K562 (cell line): ENCODE measurements at regions not wholly inside any gene's neighbourhood (a gene's known extent, or its start where the extent isn't known, plus 50 kb on each side); places are given as distances from the start of the nearest gene placed in this dataset.

Source experiments
- ATAC-seq: fragments of 200-7000 bp; cut with Tn5 transposase; 3 replicates; pipeline ENCODE4 v1.9.1; 2020; ENCODE audit warnings: moderate library complexity
- BruUV-seq: library from RNA; stranded (reverse); fragments of 400-500 nt; replicated peaks from 2 replicates; lab custom pipeline; 2021; lab: Mats Ljungman, UMichigan
- CTCF ChIA-PET: fragments of 300-600 bp; formaldehyde crosslinking; extraction: SDS; loops from one replicate; lab custom pipeline; 2021; ENCODE audit warnings: low intra/inter-chr PET ratio; lab: Yijun Ruan, JAX
- POLR2A ChIA-PET: fragments of 300-600, 350-650 bp; sonication (Branson Sonifier 250); formaldehyde crosslinking; extraction: SDS; loops from one replicate; lab custom pipeline; 2021; ENCODE audit warnings: antibody characterized with exemption, inconsistent platforms; lab: Yijun Ruan, JAX
- DNase-seq, 4 experiments: peaks; one replicate each; pipeline versions ENCODE4 v3.0.0 to v3.0.0-alpha.2; 2011 to 2018; ENCODE audit warnings: low spot score in 3 of 4, mixed read lengths in 3 of 4; ENCODE audit errors: extremely low read depth in 1 of 4
- FAIRE-seq: peaks from 2 replicates; lab custom pipeline; 2011; peaks lifted over from hg19 to GRCh38; lab: Jason Lieb, UNC
- H2AFZ ChIP-seq: 2 replicates; pipeline ENCODE4 v1.6.0; 2011; ENCODE audit warnings: low read depth, low read length, control low read depth, inconsistent platforms
- H3K27ac ChIP-seq: fragments of 200-600 bp; 3 replicates; pipeline ENCODE4 v1.8.0; 2011; ENCODE audit warnings: low read depth, mild to moderate bottlenecking, control low read depth, inconsistent platforms, low read length, moderate library complexity, mixed read lengths; ENCODE audit errors: extremely low read depth
- H3K27me3 ChIP-seq, 2 experiments: fragments of 300-600 bp in 1 of 2; 2 replicates in 1 of 2; 3 replicates in 1 of 2; pipeline versions ENCODE4 v1.6.0 to v1.8.0; 2011; ENCODE audit warnings: inconsistent platforms in 2 of 2, low read length in 2 of 2, mild to moderate bottlenecking in 1 of 2, mixed read lengths in 1 of 2, moderate library complexity in 1 of 2; ENCODE audit not compliant: control insufficient read depth in 2 of 2, insufficient read depth in 2 of 2
- H3K36me3 ChIP-seq: fragments of 300-600 bp; 3 replicates; pipeline ENCODE4 v1.8.0; 2011; ENCODE audit warnings: mild to moderate bottlenecking, low read length, inconsistent platforms; ENCODE audit not compliant: control insufficient read depth, insufficient read depth
- H3K4me1 ChIP-seq, 2 experiments: fragments of 200-600 bp in 1 of 2; replicated peaks in 1 of 2; 2 replicates in 1 of 2; 3 replicates in 1 of 2; pipeline versions ENCODE4 v1.5.1 to v1.8.0; 2011; ENCODE audit warnings: inconsistent platforms in 2 of 2, low read length in 2 of 2, mild to moderate bottlenecking in 1 of 2, mixed read lengths in 1 of 2, moderate library complexity in 1 of 2; ENCODE audit not compliant: control insufficient read depth in 2 of 2, insufficient read depth in 2 of 2
- H3K4me2 ChIP-seq: 2 replicates; pipeline ENCODE4 v1.6.1; 2011; ENCODE audit warnings: low read length, control low read depth, inconsistent platforms, mixed read lengths; ENCODE audit not compliant: insufficient read depth
- H3K4me3 ChIP-seq: fragments of 200-600 bp; sonication (generic), shearing (Covaris generic); 2 replicates; pipeline ENCODE4 v1.5.1; 2016; ENCODE audit warnings: control low read depth, inconsistent platforms
- H3K79me2 ChIP-seq: fragments of 200-600 bp; 3 replicates; pipeline ENCODE4 v1.8.0; 2011; ENCODE audit warnings: low read length, inconsistent platforms; ENCODE audit not compliant: control insufficient read depth, insufficient read depth
- H3K9ac ChIP-seq, 2 experiments: 2 replicates each; pipeline versions ENCODE4 v1.6.0 to v1.6.1; 2011; ENCODE audit warnings: low read depth in 2 of 2, low read length in 2 of 2, control low read depth in 1 of 2, inconsistent platforms in 1 of 2, mild to moderate bottlenecking in 1 of 2, mixed read lengths in 1 of 2; ENCODE audit not compliant: insufficient read depth in 1 of 2
- H3K9me1 ChIP-seq: one replicate; pipeline ENCODE4 v1.6.0; 2011; ENCODE audit warnings: inconsistent platforms, mild to moderate bottlenecking, low read length, moderate library complexity; ENCODE audit not compliant: control insufficient read depth, insufficient read depth
- H3K9me3 ChIP-seq: replicated peaks from 2 replicates; pipeline ENCODE4 v1.5.1; 2011; ENCODE audit warnings: low read depth, low read length, inconsistent platforms; ENCODE audit not compliant: control insufficient read depth, insufficient read depth
- H4K20me1 ChIP-seq: replicated peaks from 2 replicates; pipeline ENCODE4 v1.6.1; 2011; ENCODE audit warnings: low read length, inconsistent platforms, mixed read lengths; ENCODE audit not compliant: control insufficient read depth, insufficient read depth
- RREB1 ChIP-seq: fragments of 250-450 bp; sonication (Bioruptor Pico); IDR thresholded peaks from 2 replicates; pipeline ENCODE4 v1.4.0; 2020
- ZNF134 ChIP-seq: fragments of 250-450 bp; sonication (Bioruptor Pico); conservative IDR thresholded peaks from 2 replicates; pipeline ENCODE4 v1.4.0; 2020
- WGBS: fragments of 100-300 bp; shearing (Covaris generic); methylation state at CpG from one replicate; pipeline ENCODE4 v1.1.6; 2016; ENCODE audit warnings: low coverage, mixed read lengths; ENCODE audit not compliant: insufficient coverage; ENCODE audit errors: missing lambda C conversion rate; 5-methylcytosine and 5-hydroxymethylcytosine counted together
- in situ Hi-C: fragments of 300-500 bp; cut with MboI; formaldehyde crosslinking; loops from 4 replicates; pipeline ENCODE4 v1.15.0; 2018; ENCODE audit warnings: inconsistent platforms, mixed read lengths
- intact Hi-C: fragments of 100-400 bp; cut with micrococcal nuclease; formaldehyde crosslinking; loops from 2 replicates; pipeline ENCODE4 v1.14.2; 2022

- DNase-seq = no peak
- no peak overlapping the region for H2AFZ ChIP-seq
- no peaks in the 10 kb centered on the region; a peak in 1 of 5 replicates for H3K27me3 ChIP-seq
- H3K9me1 ChIP-seq = no peaks in the 10 kb centered on the region
- no peaks in the 10 kb centered on the region for H3K9me3 ChIP-seq
- no peak overlapping the region for H3K27ac ChIP-seq
- no peak overlapping the region for H3K4me3 ChIP-seq
- H4K20me1 ChIP-seq = no peaks in the 10 kb centered on the region
- intact Hi-C loops (no loop called here), in situ Hi-C loops (no loop called here)
- ATAC-seq = no peak
- WGBS = 0% methylated on average over 2 of the region's 2 CpGs
- no peaks in the 10 kb centered on the region for H3K79me2 ChIP-seq
- H3K9ac ChIP-seq = no peak overlapping the region
- H3K4me2 ChIP-seq = no peak overlapping the region
- POLR2A ChIA-PET = interaction anchor here (0.8 kb wide), 1 partner anchor 23 kb away, joined by 4 read pairs; no protein-coding TSS in a partner anchor
- no peaks in the 10 kb centered on the region; a peak in 1 of 5 replicates for H3K4me1 ChIP-seq
- no peak for TF ChIP-seq RREB1 (CRISPR knock-in tag)
- 0 out of 2 replicates have a peak, but pooled peaks have one; percentile 42 for TF ChIP-seq ZNF134 (CRISPR knock-in tag)
- no peak for FAIRE-seq
- H3K36me3 ChIP-seq = no peaks in the 10 kb centered on the region
- CTCF ChIA-PET = no interaction called here
- BruUV-seq = no TSS peak
Observed at GRCh38 chr4:145271194-145271593, 90.8 kb upstream of the OTUD4 start.
